H9 (cell line): ENCODE measurements at regions not wholly inside any gene's neighbourhood (a gene's known extent, or its start where the extent isn't known, plus 50 kb on each side); places are given as distances from the start of the nearest gene placed in this dataset.

Source experiments
- DNase-seq: peaks from one replicate; pipeline ENCODE4 v3.0.0-alpha.2; 2017
- H2AFZ ChIP-seq: one replicate; pipeline ENCODE4 v1.6.1; 2013; ENCODE audit warnings: mild to moderate bottlenecking, low read length, control low read depth, moderate library complexity
- H2AK5ac ChIP-seq: 2 replicates; pipeline ENCODE4 v1.6.1; 2013; ENCODE audit warnings: low read length, control low read depth, mixed read lengths; ENCODE audit not compliant: insufficient read length
- H2BK120ac ChIP-seq: one replicate; pipeline ENCODE4 v1.6.1; 2013; ENCODE audit warnings: low read depth, mild to moderate bottlenecking, low read length, control low read depth, inconsistent platforms; ENCODE audit not compliant: poor library complexity, severe bottlenecking
- H2BK12ac ChIP-seq: 2 replicates; pipeline ENCODE4 v1.6.1; 2013; ENCODE audit warnings: low read length, control low read depth, mixed read lengths, low read depth; ENCODE audit not compliant: insufficient read length
- H2BK15ac ChIP-seq: 2 replicates; pipeline ENCODE4 v1.6.1; 2013; ENCODE audit warnings: low read depth, low read length, control low read depth
- H2BK20ac ChIP-seq: one replicate; pipeline ENCODE4 v1.6.1; 2013; ENCODE audit warnings: low read depth, mild to moderate bottlenecking, low read length, control low read depth, inconsistent platforms; ENCODE audit not compliant: poor library complexity, severe bottlenecking
- H2BK5ac ChIP-seq: 2 replicates; pipeline ENCODE4 v1.6.1; 2013; ENCODE audit warnings: low read length, control low read depth, mixed read lengths; ENCODE audit not compliant: insufficient read length
- H3K14ac ChIP-seq: 2 replicates; pipeline ENCODE4 v1.6.1; 2013; ENCODE audit warnings: low read length, control low read depth; ENCODE audit not compliant: insufficient read depth
- H3K18ac ChIP-seq: 2 replicates; pipeline ENCODE4 v1.6.1; 2013; ENCODE audit warnings: low read depth, mild to moderate bottlenecking, mixed read lengths, low read length, control low read depth; ENCODE audit not compliant: insufficient read length
- H3K23ac ChIP-seq: 2 replicates; pipeline ENCODE4 v1.6.1; 2013; ENCODE audit warnings: low read length, control low read depth, mixed read lengths, low read depth; ENCODE audit not compliant: insufficient read length
- H3K23me2 ChIP-seq: 2 replicates; pipeline ENCODE4 v1.6.1; 2013; ENCODE audit warnings: low read depth, mild to moderate bottlenecking, mixed read lengths, low read length, control low read depth; ENCODE audit not compliant: insufficient read length, poor library complexity, severe bottlenecking
- H3K27ac ChIP-seq: 2 replicates; pipeline ENCODE4 v1.5.1; 2013; ENCODE audit warnings: low read length, control low read depth, mixed read lengths, low read depth; ENCODE audit not compliant: insufficient read length
- H3K27me3 ChIP-seq: 2 replicates; pipeline ENCODE4 v1.6.1; 2013; ENCODE audit warnings: low read length, control low read depth, inconsistent platforms; ENCODE audit not compliant: insufficient read depth
- H3K4ac ChIP-seq: 2 replicates; pipeline ENCODE4 v1.6.1; 2013; ENCODE audit warnings: low read depth, mild to moderate bottlenecking, control low read depth, inconsistent platforms, low read length, moderate library complexity
- H3K4me1 ChIP-seq: 2 replicates; pipeline ENCODE4 v1.6.1; 2013; ENCODE audit warnings: low read length, control low read depth, inconsistent platforms; ENCODE audit not compliant: insufficient read depth
- H3K4me2 ChIP-seq: 2 replicates; pipeline ENCODE4 v1.6.1; 2013; ENCODE audit warnings: low read length, control low read depth, mixed read lengths; ENCODE audit not compliant: insufficient read length, insufficient read depth
- H3K56ac ChIP-seq: 2 replicates; pipeline ENCODE4 v1.6.1; 2013; ENCODE audit warnings: low read depth, mild to moderate bottlenecking, mixed read lengths, low read length, control low read depth; ENCODE audit not compliant: insufficient read length
- H3K79me1 ChIP-seq: 2 replicates; pipeline ENCODE4 v1.6.1; 2013; ENCODE audit warnings: low read depth, mild to moderate bottlenecking, moderate library complexity, low read length, control low read depth, inconsistent platforms; ENCODE audit not compliant: insufficient read depth, poor library complexity, severe bottlenecking
- H3K79me2 ChIP-seq: 2 replicates; pipeline ENCODE4 v1.6.1; 2013; ENCODE audit warnings: low read length, control low read depth, inconsistent platforms; ENCODE audit not compliant: insufficient read depth
- H3K9ac ChIP-seq: 2 replicates; pipeline ENCODE4 v1.6.1; 2013; ENCODE audit warnings: low read length, control low read depth, mixed read lengths; ENCODE audit not compliant: insufficient read length; ENCODE audit errors: extremely low read depth
- H3K9me3 ChIP-seq: one replicate; pipeline ENCODE4 v1.6.1; 2013; ENCODE audit warnings: low read depth, low read length, inconsistent platforms; ENCODE audit not compliant: control insufficient read depth
- H3T11ph ChIP-seq: one replicate; pipeline ENCODE4 v1.6.1; 2013; ENCODE audit warnings: mild to moderate bottlenecking, low read length, control low read depth, inconsistent platforms
- H4K20me1 ChIP-seq: one replicate; pipeline ENCODE4 v1.6.1; 2013; ENCODE audit not compliant: control insufficient read depth, insufficient read length, insufficient read depth
- H4K5ac ChIP-seq: 2 replicates; pipeline ENCODE4 v1.6.1; 2013; ENCODE audit warnings: low read depth, mild to moderate bottlenecking, mixed read lengths, low read length, control low read depth; ENCODE audit not compliant: insufficient read length
- H4K8ac ChIP-seq: replicated peaks from 2 replicates; pipeline ENCODE4 v1.6.1; 2013; ENCODE audit warnings: low read length, control low read depth, mixed read lengths, low read depth; ENCODE audit not compliant: insufficient read length
- H4K91ac ChIP-seq: 2 replicates; pipeline ENCODE4 v1.6.1; 2013; ENCODE audit warnings: low read depth, mild to moderate bottlenecking, moderate library complexity, mixed read lengths, low read length, control low read depth; ENCODE audit not compliant: insufficient read length
- H3K27ac Mint-ChIP-seq, 3 experiments: 2 replicates in 2 of 3; 3 replicates in 1 of 3; pipeline ENCODE4 v1.8.0; 2020 to 2021; ENCODE audit warnings: mixed read lengths in 3 of 3, mild to moderate bottlenecking in 1 of 3, moderate library complexity in 1 of 3
- H3K27me3 Mint-ChIP-seq: 2 replicates; pipeline ENCODE4 v1.8.0; 2021; ENCODE audit warnings: low read depth, mild to moderate bottlenecking, moderate library complexity, mixed read lengths
- H3K36me3 Mint-ChIP-seq, 3 experiments: 2 replicates in 2 of 3; 3 replicates in 1 of 3; pipeline ENCODE4 v1.8.0; 2020 to 2021; ENCODE audit warnings: low read depth in 3 of 3, mixed read lengths in 3 of 3; ENCODE audit not compliant: insufficient read depth in 1 of 3
- H3K4me1 Mint-ChIP-seq, 2 experiments: 2 replicates each; pipeline ENCODE4 v1.8.0; 2020; ENCODE audit warnings: mixed read lengths in 2 of 2
- H3K4me3 Mint-ChIP-seq, 2 experiments: 2 replicates in 1 of 2; 3 replicates in 1 of 2; pipeline ENCODE4 v1.8.0; 2020 to 2021; ENCODE audit warnings: mild to moderate bottlenecking in 2 of 2, mixed read lengths in 2 of 2, moderate library complexity in 1 of 2
- H3K9me3 Mint-ChIP-seq, 2 experiments: 2 replicates in 1 of 2; 3 replicates in 1 of 2; pipeline ENCODE4 v1.8.0; 2020; ENCODE audit warnings: mild to moderate bottlenecking in 2 of 2, mixed read lengths in 2 of 2, moderate library complexity in 1 of 2
- CTCF ChIP-seq: fragments of 200-600 bp; sonication (generic); conservative IDR thresholded peaks from 3 replicates; pipeline ENCODE4 v1.8.0; 2021; ENCODE audit warnings: antibody characterized with exemption, mild to moderate bottlenecking
- WGBS: extraction: QIAGEN DNeasy Blood & Tissue Kit; methylation state at CpG from one replicate; pipeline ENCODE4 v1.1.7; 2013; ENCODE audit warnings: missing lambda C conversion rate, low lambda C conversion rate, mixed read lengths; ENCODE audit not compliant: insufficient read length; ENCODE audit errors: extremely low coverage; 5-methylcytosine and 5-hydroxymethylcytosine counted together

DNA sequence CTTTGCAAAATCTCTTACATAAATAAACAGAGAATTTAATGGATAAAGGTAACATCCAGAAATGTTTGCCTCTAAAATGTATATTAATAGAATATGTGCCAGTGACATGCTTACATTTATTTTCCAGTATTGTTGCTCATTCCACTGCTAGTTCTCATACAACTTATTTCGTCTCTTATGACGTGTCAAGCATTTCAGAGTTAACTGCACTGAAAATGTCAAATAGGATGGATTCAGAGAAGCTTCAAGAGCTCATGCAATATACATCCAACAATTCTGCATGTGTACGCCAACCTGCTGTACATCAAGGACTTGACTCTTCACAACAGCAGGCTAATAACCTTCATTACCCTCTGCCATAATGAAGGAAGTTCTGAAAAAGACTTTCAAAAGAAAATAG is 386.2 kb upstream of the IZUMO3 start:
- Histone ChIP-seq H2BK12ac (no peak overlapping the region), H3K18ac (no peak overlapping the region), H2AK5ac (no peak overlapping the region), H4K91ac (no peak overlapping the region), H3K14ac (no peak overlapping the region), H3K79me1 (no peaks in the 10 kb centered on the region), H4K5ac (no peak overlapping the region), H2BK5ac (no peak overlapping the region), H3K9ac (no peak overlapping the region), H4K8ac (no peak overlapping the region), H3K4me1 (no peaks in the 10 kb centered on the region), H3K27ac (no peak overlapping the region), H3K23me2 (no peaks in the 10 kb centered on the region), H2BK120ac (no peak overlapping the region), H3K79me2 (no peaks in the 10 kb centered on the region), H2BK15ac (no peak overlapping the region), H4K20me1 (no peaks in the 10 kb centered on the region), H2BK20ac (no peak overlapping the region), H2AFZ (no peak overlapping the region), H3K4me2 (no peak overlapping the region), H3K56ac (no peak overlapping the region), H3K9me3 (no peaks in the 10 kb centered on the region), H3T11ph (no peak overlapping the region), H3K27me3 (no peaks in the 10 kb centered on the region), H3K23ac (no peak overlapping the region), H3K4ac (no peak overlapping the region)
- no peaks in the 10 kb centered on the region for H3K36me3 Mint-ChIP-seq
- H3K27ac Mint-ChIP-seq = no peak overlapping the region
- no peak overlapping the region for H3K4me3 Mint-ChIP-seq
- DNase-seq = no peak
- no peaks in the 10 kb centered on the region for H3K9me3 Mint-ChIP-seq
- peaks cover 4 to 7% of the 10 kb centered on the region in 2 experiments; a peak in 2 of 4 replicates for H3K4me1 Mint-ChIP-seq
- WGBS = no CpG with 5 or more reads among the region's 3 CpGs
- TF ChIP-seq CTCF = no peak
- H3K27me3 Mint-ChIP-seq = no peaks in the 10 kb centered on the region
